ENCODE measurements at regions not wholly inside any gene's neighbourhood (a gene's known extent, or its start where the extent isn't known, plus 50 kb on each side); places are given as distances from the start of the nearest gene placed in this dataset.

DNA sequence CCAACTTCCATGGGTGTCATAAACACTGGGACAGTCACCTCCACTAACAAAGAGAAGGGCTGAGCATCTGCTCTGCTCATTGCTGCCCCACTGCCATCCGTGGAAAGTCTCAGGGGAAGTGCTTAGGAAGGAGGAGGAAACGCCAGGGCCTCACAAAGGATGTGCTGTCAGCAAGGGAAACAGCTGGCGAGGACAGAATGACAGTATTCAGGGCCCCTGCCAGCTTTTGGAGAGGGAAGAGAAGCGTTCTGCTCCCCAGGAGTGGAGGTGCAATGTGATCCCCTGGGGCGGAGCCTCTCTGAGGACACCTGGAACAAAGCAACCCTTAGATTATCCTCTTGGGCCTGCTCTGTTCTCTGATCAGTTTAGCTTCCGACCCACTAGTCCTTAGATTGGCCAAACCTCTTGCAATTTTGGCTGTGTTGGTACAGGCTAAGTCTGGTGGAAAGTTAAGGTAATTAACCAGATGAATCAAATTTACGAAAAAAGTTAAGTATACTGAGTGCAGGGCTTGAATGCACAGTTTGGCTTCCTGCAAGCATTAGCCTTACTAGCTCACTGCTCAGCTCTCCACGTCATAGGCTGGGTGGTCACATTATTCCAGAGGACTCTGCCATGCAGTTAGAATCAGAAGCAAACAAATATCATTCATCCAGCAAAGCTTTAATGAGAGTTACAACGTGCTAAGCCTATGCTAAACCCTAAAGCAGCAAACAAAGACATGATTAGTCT is 170.2 kb upstream of the NFIA start:
- Histone ChIP-seq H4K5ac (ENCODE audit: insufficient read length, low read depth, low read length) (no peak overlapping the region), H3K9me3 (ENCODE audit: control insufficient read depth, low read depth, low read length) (no peaks in the 10 kb centered on the region), H3K4ac (ENCODE audit: low read depth, low read length) (no peak overlapping the region), H3K56ac (ENCODE audit: insufficient read length, low read depth, low read length) (no peak overlapping the region), H2AK5ac (ENCODE audit: insufficient read length, low read length) (no peak overlapping the region), H2BK20ac (ENCODE audit: low read depth, low read length, poor library complexity, severe bottlenecking) (no peak overlapping the region), H3K79me2 (ENCODE audit: insufficient read depth, low read length) (no peaks in the 10 kb centered on the region), H3K23me2 (ENCODE audit: insufficient read length, low read depth, low read length, poor library complexity, severe bottlenecking) (no peaks in the 10 kb centered on the region), H3K79me1 (ENCODE audit: insufficient read depth, low read depth, low read length, poor library complexity, severe bottlenecking) (no peaks in the 10 kb centered on the region), H2BK15ac (ENCODE audit: low read depth, low read length) (no peak overlapping the region), H2BK5ac (ENCODE audit: insufficient read length, low read length) (no peak overlapping the region), H2BK120ac (ENCODE audit: low read depth, low read length, poor library complexity, severe bottlenecking) (no peak overlapping the region), H4K20me1 (ENCODE audit: control insufficient read depth, insufficient read depth, insufficient read length) (no peaks in the 10 kb centered on the region), H4K91ac (ENCODE audit: insufficient read length, low read depth, low read length) (no peak overlapping the region), H3K18ac (ENCODE audit: insufficient read length, low read depth, low read length) (no peak overlapping the region), H3K14ac (ENCODE audit: insufficient read depth, low read length) (peak overlapping the region; percentile 34; the same call in 1 of the 2 replicates), H4K8ac (replicated peaks; ENCODE audit: insufficient read length, low read depth, low read length) (no peak overlapping the region), H2BK12ac (ENCODE audit: insufficient read length, low read depth, low read length) (no peak overlapping the region), H3K4me2 (ENCODE audit: insufficient read depth, insufficient read length, low read length) (no peak overlapping the region), H3K23ac (ENCODE audit: insufficient read length, low read depth, low read length) (no peak overlapping the region), H3K27ac (ENCODE audit: insufficient read length, low read depth, low read length) (no peak overlapping the region), H3K4me1 (ENCODE audit: insufficient read depth, low read length) (peaks cover 8% of the 10 kb centered on the region; the same call in 1 of the 2 replicates), H2AFZ (ENCODE audit: low read length) (no peak overlapping the region), H3K27me3 (ENCODE audit: insufficient read depth, low read length) (no peaks in the 10 kb centered on the region), H3T11ph (ENCODE audit: low read length) (no peak overlapping the region), H3K9ac (ENCODE audit: extremely low read depth, insufficient read length, low read length) (no peak overlapping the region)
- Mint-ChIP-seq H3K4me3 (no peak overlapping the region), H3K4me1 (peaks cover 22 to 25% of the 10 kb centered on the region in 2 experiments), H3K36me3 (ENCODE audit: insufficient read depth in 1 of 3, low read depth in 3 of 3) (peaks cover 0 to 14% (median 12%) of the 10 kb centered on the region in 3 experiments; a peak in 6 of 7 replicates), H3K27ac (no peak overlapping the region; a peak in 1 of 7 replicates), H3K9me3 (peaks cover 6 to 10% of the 10 kb centered on the region in 2 experiments; a peak in 4 of 5 replicates), H3K27me3 (ENCODE audit: low read depth) (peaks cover 2% of the 10 kb centered on the region; the same call in 1 of the 2 replicates)
- TF ChIP-seq CTCF (conservative IDR thresholded peaks at IDR 0.05), result no peak
- peak; percentile 65 for DNase-seq
- WGBS (ENCODE audit: extremely low coverage, insufficient read length, low lambda C conversion rate), result no CpG with 5 or more reads among the region's 9 CpGs
